A673 (cell line): ENCODE measurements at regions not wholly inside any gene's neighbourhood (a gene's known extent, or its start where the extent isn't known, plus 50 kb on each side); places are given as distances from the start of the nearest gene placed in this dataset.

ENCODE experiments used
- CTCF ChIP-seq: fragments of 300-800, 200-600 bp; sonication (generic); conservative IDR thresholded peaks from 2 replicates; pipeline ENCODE4 v1.5.1; 2017; ENCODE audit warnings: low read depth, mild to moderate bottlenecking, antibody characterized with exemption, low read length, moderate library complexity, mixed read lengths
- EZH2 ChIP-seq: fragments of 200-600 bp; sonication (generic); IDR thresholded peaks from 2 replicates; pipeline ENCODE4 v1.6.1; 2017; ENCODE audit warnings: borderline replicate concordance, low read depth, mild to moderate bottlenecking, mixed read lengths, antibody characterized with exemption, low read length; ENCODE audit not compliant: poor library complexity, severe bottlenecking

DNA sequence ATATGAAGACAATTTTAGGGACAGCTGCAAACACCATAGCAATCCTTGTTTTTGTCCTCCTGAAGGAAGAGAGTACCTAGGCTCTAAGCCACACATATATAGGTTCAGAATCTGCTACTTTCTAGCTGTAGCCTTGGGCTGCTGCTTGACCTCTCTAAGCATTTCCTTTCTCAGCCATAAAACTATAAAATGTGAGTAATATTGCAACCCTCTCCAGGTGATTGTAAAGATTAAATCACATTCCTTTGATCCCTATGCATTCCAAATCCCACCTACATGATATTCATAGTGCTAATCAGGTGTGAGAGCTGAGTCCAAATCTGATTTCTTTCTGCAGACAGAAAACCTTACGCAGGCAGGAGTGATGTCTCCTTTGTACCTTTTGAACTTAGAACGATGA lies 913.5 kb downstream of the VRK1 start:
- TF ChIP-seq CTCF: no peak
- no peak for TF ChIP-seq EZH2
